ENCODE measurements at regions not wholly inside any gene's neighbourhood (a gene's known extent, or its start where the extent isn't known, plus 50 kb on each side); places are given as distances from the start of the nearest gene placed in this dataset.
"Not testable (repeated sequence)": the region's sequence is repeated elsewhere in the genome, so short reads cannot be mapped to it uniquely, and the experiment has no call there.

DNA sequence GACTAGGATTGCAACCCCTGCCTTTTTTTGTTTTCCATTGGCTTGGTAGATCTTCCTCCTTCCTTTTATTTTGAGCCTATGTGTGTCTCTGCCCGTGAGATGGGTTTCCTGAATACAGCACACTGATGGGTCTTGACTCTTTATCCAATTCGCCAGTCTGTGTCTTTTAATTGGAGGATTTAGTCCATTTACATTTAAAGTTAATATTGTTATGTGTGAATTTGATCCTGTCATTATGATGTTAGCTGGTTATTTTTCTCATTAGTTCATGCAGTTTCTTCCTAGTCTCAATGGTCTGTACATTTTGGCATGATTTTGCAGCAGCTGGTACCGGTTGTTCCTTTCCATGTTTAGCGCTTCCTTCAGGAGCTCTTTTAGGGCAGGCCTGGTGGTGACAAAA lies 204.7 kb upstream of the ZNF804B start:
- WGBS, 2 donors, result 80 to 85% methylated on average over 4 of the region's 4 CpGs
- H3K4me1 ChIP-seq (ENCODE audit: control insufficient read depth in 1 of 2, insufficient read depth in 2 of 2, low read length in 2 of 2); H3K36me3 ChIP-seq (ENCODE audit: control insufficient read depth in 1 of 2, insufficient read depth in 2 of 2, low read length in 1 of 2); DNase-seq; intact Hi-C loops (cut with DNase I); H3K4me3 ChIP-seq (ENCODE audit: low read length in 2 of 2); ATAC-seq (ENCODE audit: low FRiP score); H3K27me3 ChIP-seq (ENCODE audit: control insufficient read depth in 1 of 2, insufficient read depth in 2 of 2, low read length in 1 of 2); H3K9me3 ChIP-seq (ENCODE audit: control insufficient read depth, low read length); H3K27ac ChIP-seq (ENCODE audit: low read depth in 1 of 2, low read length in 2 of 2): not testable (repeated sequence)

DNA sequence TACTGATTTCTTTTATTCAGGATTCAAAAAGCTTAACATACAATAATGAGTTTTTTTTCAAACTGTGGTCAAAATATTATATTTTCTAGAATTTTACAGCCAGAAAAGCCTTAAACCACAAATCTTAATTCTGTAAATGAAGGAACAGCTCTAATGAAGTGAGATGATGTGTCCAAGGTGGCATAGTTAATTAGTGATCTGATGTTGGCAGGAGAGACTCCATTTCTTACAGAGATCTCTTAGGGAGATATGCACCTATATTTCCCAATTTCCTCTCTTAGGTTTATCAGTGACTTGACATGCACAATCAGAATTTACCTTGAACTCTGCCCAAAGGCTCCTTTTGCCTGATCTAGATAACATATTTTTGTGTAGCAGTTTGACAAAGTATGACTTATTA lies 211.1 kb upstream of the ZNF804B start:
- H3K36me3 ChIP-seq (ENCODE audit: control insufficient read depth in 1 of 2, insufficient read depth in 2 of 2, low read length in 1 of 2), result no peaks in the 10 kb centered on the region
- no peak overlapping the region for H3K4me3 ChIP-seq (ENCODE audit: low read length in 2 of 2)
- H3K4me1 ChIP-seq (ENCODE audit: control insufficient read depth in 1 of 2, insufficient read depth in 2 of 2, low read length in 2 of 2), result no peaks in the 10 kb centered on the region
- no peak overlapping the region for H3K27ac ChIP-seq (ENCODE audit: low read depth in 1 of 2, low read length in 2 of 2)
- H3K27me3 ChIP-seq (ENCODE audit: control insufficient read depth in 1 of 2, insufficient read depth in 2 of 2, low read length in 1 of 2), result no peaks in the 10 kb centered on the region
- no peak for DNase-seq
- intact Hi-C loops (cut with DNase I), result no loop called here
- no peak for ATAC-seq (ENCODE audit: low FRiP score)
- peaks cover 4% of the 10 kb centered on the region for H3K9me3 ChIP-seq (ENCODE audit: control insufficient read depth, low read length)

DNA sequence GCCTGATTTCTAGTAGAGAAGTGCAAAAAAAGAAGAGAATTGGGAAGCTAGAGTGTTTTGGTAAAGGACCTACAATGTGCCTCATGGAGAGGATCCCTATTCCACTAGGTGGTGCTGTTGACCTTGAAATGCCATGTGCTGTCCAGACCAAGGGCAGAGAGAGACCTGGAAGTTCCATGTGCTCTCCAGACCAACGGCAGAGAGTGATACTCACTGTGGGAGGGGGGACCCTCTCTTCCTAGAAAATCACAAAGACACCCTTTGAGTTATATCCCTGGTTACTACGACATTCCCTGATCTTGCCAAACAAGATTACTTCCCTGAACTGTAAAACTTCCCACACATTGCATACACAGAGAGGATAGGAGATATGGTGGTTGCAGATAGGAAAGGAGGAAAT lies 212.7 kb upstream of the ZNF804B start:
- H3K9me3 ChIP-seq (ENCODE audit: control insufficient read depth, low read length), result peaks cover 4% of the 10 kb centered on the region
- H3K27me3 ChIP-seq (ENCODE audit: control insufficient read depth in 1 of 2, insufficient read depth in 2 of 2, low read length in 1 of 2), result no peaks in the 10 kb centered on the region
- no peaks in the 10 kb centered on the region for H3K36me3 ChIP-seq (ENCODE audit: control insufficient read depth in 1 of 2, insufficient read depth in 2 of 2, low read length in 1 of 2)
- no peak overlapping the region for H3K27ac ChIP-seq (ENCODE audit: low read depth in 1 of 2, low read length in 2 of 2)
- DNase-seq (no peak), ATAC-seq (ENCODE audit: low FRiP score) (no peak)
- H3K4me3 ChIP-seq (ENCODE audit: low read length in 2 of 2), result no peak overlapping the region
- WGBS, 2 donors, result 31 to 32% methylated on average over 2 of the region's 2 CpGs
- intact Hi-C loops (cut with DNase I), result no loop called here
- no peaks in the 10 kb centered on the region for H3K4me1 ChIP-seq (ENCODE audit: control insufficient read depth in 1 of 2, insufficient read depth in 2 of 2, low read length in 2 of 2)

DNA sequence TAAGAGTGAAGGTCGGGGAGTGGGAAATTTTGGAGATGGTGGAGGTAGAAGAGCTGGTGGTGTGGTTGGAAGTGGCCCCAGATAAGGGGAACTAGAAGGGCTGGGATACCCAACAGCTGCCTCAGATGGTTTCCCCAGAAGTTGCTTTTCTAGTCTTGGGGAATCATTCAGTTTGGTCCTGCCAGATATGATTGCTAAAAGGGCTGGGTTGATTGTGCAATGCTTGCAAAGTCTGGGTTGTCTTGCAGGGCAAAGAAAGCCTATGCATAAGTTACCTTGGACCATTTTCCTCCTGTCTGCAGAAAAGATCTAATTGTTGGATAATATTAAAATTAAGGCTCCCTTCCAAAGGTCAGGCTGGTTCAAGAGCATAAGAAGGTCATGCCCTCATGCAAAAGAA lies 213.8 kb upstream of the ZNF804B start:
- DNase-seq (no peak), ATAC-seq (ENCODE audit: low FRiP score) (no peak)
- 60 to 85% methylated on average over 1 of the region's 1 CpG for WGBS, 2 donors
- Histone ChIP-seq H3K27ac (ENCODE audit: low read depth in 1 of 2, low read length in 2 of 2) (no peak overlapping the region), H3K36me3 (ENCODE audit: control insufficient read depth in 1 of 2, insufficient read depth in 2 of 2, low read length in 1 of 2) (no peaks in the 10 kb centered on the region), H3K4me3 (ENCODE audit: low read length in 2 of 2) (no peak overlapping the region), H3K27me3 (ENCODE audit: control insufficient read depth in 1 of 2, insufficient read depth in 2 of 2, low read length in 1 of 2) (no peaks in the 10 kb centered on the region), H3K9me3 (ENCODE audit: control insufficient read depth, low read length) (peaks cover 4% of the 10 kb centered on the region), H3K4me1 (ENCODE audit: control insufficient read depth in 1 of 2, insufficient read depth in 2 of 2, low read length in 2 of 2) (no peaks in the 10 kb centered on the region)
- intact Hi-C loops (cut with DNase I), result no loop called here

DNA sequence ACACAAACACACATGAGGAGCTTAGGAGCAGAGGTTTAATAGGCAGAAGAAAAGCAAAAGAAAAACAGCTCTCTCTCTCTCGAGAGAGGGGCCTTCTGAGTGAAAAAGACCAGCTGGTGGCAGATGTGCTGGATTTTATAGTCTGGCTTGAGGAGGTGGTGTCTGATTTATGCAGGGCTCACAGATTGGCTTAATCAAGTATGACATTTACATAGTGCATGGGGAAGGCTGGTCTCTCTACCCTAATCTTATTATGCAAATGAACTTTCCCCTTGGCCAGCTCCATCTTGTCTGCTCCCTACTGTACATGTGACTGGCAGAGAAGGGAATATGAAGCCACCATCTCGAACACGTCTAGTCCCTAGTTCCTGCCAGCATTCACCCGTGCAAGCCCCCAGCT lies 219.5 kb upstream of the ZNF804B start:
- Histone ChIP-seq H3K27ac (ENCODE audit: low read depth in 1 of 2, low read length in 2 of 2) (no peak overlapping the region), H3K27me3 (ENCODE audit: control insufficient read depth in 1 of 2, insufficient read depth in 2 of 2, low read length in 1 of 2) (no peaks in the 10 kb centered on the region), H3K4me3 (ENCODE audit: low read length in 2 of 2) (no peak overlapping the region), H3K9me3 (ENCODE audit: control insufficient read depth, low read length) (peaks cover 3% of the 10 kb centered on the region), H3K4me1 (ENCODE audit: control insufficient read depth in 1 of 2, insufficient read depth in 2 of 2, low read length in 2 of 2) (no peaks in the 10 kb centered on the region), H3K36me3 (ENCODE audit: control insufficient read depth in 1 of 2, insufficient read depth in 2 of 2, low read length in 1 of 2) (no peaks in the 10 kb centered on the region)
- ATAC-seq (ENCODE audit: low FRiP score), result no peak
- no peak for DNase-seq
- intact Hi-C loops (cut with DNase I), result no loop called here
- 47 to 53% methylated on average over 4 of the region's 4 CpGs for WGBS, 2 donors

DNA sequence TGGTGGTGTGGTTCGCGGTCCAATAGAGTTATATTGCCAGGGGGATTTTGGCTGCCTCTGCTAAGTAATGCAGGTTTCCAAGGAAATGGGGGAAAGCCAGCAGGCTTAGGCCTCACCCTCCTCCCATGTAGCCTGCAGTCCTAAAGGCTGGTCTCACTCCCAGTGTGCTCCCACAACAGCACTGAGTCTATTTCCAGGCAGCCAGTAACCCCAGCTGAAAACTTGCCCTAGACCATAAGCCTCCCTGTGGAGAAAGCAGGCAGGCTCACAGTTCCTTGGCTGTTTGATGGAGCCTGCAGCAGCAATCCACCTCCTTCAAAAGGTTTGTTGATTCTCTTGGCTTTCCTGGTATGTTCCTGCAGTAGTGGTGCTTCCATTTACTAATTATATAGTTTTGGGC lies 220.0 kb upstream of the ZNF804B start:
- no peak overlapping the region for H3K27ac ChIP-seq (ENCODE audit: low read depth in 1 of 2, low read length in 2 of 2)
- ATAC-seq (ENCODE audit: low FRiP score) (no peak), DNase-seq (no peak)
- 90 to 93% methylated on average over 2 of the region's 2 CpGs for WGBS, 2 donors
- H3K36me3 ChIP-seq (ENCODE audit: control insufficient read depth in 1 of 2, insufficient read depth in 2 of 2, low read length in 1 of 2), result no peaks in the 10 kb centered on the region
- intact Hi-C loops (cut with DNase I), result no loop called here
- H3K27me3 ChIP-seq (ENCODE audit: control insufficient read depth in 1 of 2, insufficient read depth in 2 of 2, low read length in 1 of 2), result no peaks in the 10 kb centered on the region
- H3K4me3 ChIP-seq (ENCODE audit: low read length in 2 of 2), result no peak overlapping the region
- H3K4me1 ChIP-seq (ENCODE audit: control insufficient read depth in 1 of 2, insufficient read depth in 2 of 2, low read length in 2 of 2), result no peaks in the 10 kb centered on the region
- peaks cover 1% of the 10 kb centered on the region for H3K9me3 ChIP-seq (ENCODE audit: control insufficient read depth, low read length)

DNA sequence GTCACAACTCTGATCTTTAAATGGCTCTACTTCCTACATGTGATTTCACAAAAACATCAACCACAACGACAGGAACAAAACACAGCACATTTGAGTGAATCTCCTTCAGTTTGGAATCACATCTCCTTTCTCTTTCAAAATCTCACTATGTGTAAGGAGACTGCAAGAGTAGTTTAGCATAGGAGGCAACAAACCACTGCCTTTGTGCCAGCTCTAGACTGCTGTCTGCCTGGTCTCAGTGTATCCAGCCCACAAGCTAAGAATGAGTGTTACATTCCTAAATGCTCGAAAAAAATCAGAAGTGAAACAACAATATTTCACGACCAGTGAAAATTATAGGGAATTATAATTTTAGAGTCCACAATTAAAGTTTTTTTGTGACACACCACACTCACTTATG lies 217.0 kb upstream of the STEAP4 start:
- intact Hi-C loops (cut with DNase I), result no loop called here
- Histone ChIP-seq H3K36me3 (ENCODE audit: control insufficient read depth in 1 of 2, insufficient read depth in 2 of 2, low read length in 1 of 2) (no peaks in the 10 kb centered on the region), H3K4me1 (ENCODE audit: control insufficient read depth in 1 of 2, insufficient read depth in 2 of 2, low read length in 2 of 2) (no peaks in the 10 kb centered on the region), H3K4me3 (ENCODE audit: low read length in 2 of 2) (no peak overlapping the region), H3K27ac (ENCODE audit: low read depth in 1 of 2, low read length in 2 of 2) (no peak overlapping the region), H3K27me3 (ENCODE audit: control insufficient read depth in 1 of 2, insufficient read depth in 2 of 2, low read length in 1 of 2) (no peaks in the 10 kb centered on the region), H3K9me3 (ENCODE audit: control insufficient read depth, low read length) (no peaks in the 10 kb centered on the region)
- ATAC-seq (ENCODE audit: low FRiP score), result no peak
- no peak for DNase-seq
- 39 to 44% methylated on average over 3 of the region's 3 CpGs for WGBS, 2 donors

DNA sequence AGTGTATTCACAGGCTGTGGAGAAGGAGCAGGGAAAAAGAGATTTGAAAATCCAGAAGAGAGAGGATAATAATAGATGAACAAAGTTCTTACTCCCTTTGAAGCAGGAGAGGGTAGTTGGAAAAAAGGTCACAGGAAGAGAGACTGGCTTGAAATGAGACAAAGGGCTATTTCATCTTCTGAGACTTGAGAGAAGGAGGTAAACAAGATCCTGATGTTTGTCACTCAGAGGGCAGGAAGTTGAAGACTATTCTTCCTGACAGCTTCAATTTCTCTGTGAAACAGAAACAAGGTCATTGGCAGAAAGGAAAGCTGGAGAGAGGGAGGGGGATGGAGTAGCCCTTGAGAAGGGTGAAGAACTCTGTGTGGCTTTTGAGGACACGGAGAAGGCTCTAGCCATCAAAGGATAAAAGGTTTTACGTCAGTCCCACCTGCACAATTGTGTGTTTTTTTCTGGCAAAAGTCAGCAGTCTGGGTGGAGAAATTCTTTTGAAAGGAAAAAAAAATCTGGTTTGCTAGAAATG lies 216.1 kb upstream of the STEAP4 start:
- no peak overlapping the region for H3K4me3 ChIP-seq (ENCODE audit: low read length in 2 of 2)
- no peaks in the 10 kb centered on the region for H3K27me3 ChIP-seq (ENCODE audit: control insufficient read depth in 1 of 2, insufficient read depth in 2 of 2, low read length in 1 of 2)
- H3K9me3 ChIP-seq (ENCODE audit: control insufficient read depth, low read length), result no peaks in the 10 kb centered on the region
- H3K27ac ChIP-seq (ENCODE audit: low read depth in 1 of 2, low read length in 2 of 2), result no peak overlapping the region
- H3K4me1 ChIP-seq (ENCODE audit: control insufficient read depth in 1 of 2, insufficient read depth in 2 of 2, low read length in 2 of 2), result no peaks in the 10 kb centered on the region
- DNase-seq, result no peak
- no peaks in the 10 kb centered on the region for H3K36me3 ChIP-seq (ENCODE audit: control insufficient read depth in 1 of 2, insufficient read depth in 2 of 2, low read length in 1 of 2)
- WGBS, 2 donors, result 25 to 39% methylated on average over 2 of the region's 2 CpGs
- no peak for ATAC-seq (ENCODE audit: low FRiP score)
- intact Hi-C loops (cut with DNase I), result no loop called here

DNA sequence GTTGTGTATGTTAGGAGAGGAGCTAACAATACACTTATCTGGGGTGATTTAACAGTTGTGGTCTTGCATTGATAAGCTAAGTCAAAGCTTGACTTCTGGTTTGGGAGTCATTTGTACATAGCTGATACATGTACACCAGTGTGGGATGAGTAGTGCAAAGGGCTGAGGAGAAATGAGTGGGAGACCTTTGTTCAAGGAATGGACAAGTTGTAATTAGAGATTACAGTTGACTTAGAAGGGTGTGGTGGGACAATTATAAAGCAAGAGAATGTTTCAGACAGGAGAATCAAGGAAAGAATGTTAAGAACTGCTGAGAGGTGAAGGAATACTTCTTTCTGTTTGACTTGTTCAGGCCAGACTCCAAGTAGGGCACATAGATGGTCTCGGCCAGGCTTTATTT lies 209.7 kb upstream of the STEAP4 start:
- intact Hi-C loops (cut with DNase I), result no loop called here
- WGBS, 2 donors, result 77 to 88% methylated on average over 1 of the region's 1 CpG

More for the DNA sequence above, 209.7 kb upstream of the STEAP4 start:
- H3K27me3 ChIP-seq (ENCODE audit: control insufficient read depth in 1 of 2, insufficient read depth in 2 of 2, low read length in 1 of 2), result no peaks in the 10 kb centered on the region
- H3K9me3 ChIP-seq (ENCODE audit: control insufficient read depth, low read length), result no peaks in the 10 kb centered on the region
- ATAC-seq (ENCODE audit: low FRiP score) (no peak), DNase-seq (no peak)
- no peaks in the 10 kb centered on the region for H3K36me3 ChIP-seq (ENCODE audit: control insufficient read depth in 1 of 2, insufficient read depth in 2 of 2, low read length in 1 of 2)
- no peak overlapping the region for H3K27ac ChIP-seq (ENCODE audit: low read depth in 1 of 2, low read length in 2 of 2)
- no peak overlapping the region for H3K4me3 ChIP-seq (ENCODE audit: low read length in 2 of 2)
- H3K4me1 ChIP-seq (ENCODE audit: control insufficient read depth in 1 of 2, insufficient read depth in 2 of 2, low read length in 2 of 2), result no peaks in the 10 kb centered on the region

Measured in aorta (tissue), 5 donors.